Left lung (tissue), 4 donors: ENCODE measurements at regions not wholly inside any gene's neighbourhood (a gene's known extent, or its start where the extent isn't known, plus 50 kb on each side); places are given as distances from the start of the nearest gene placed in this dataset.
A peak's percentile ranks its signal among the peaks of the same experiment; 100 is the strongest.

Source experiments
- ATAC-seq: fragments of 200-7000 bp; cut with Tn5 transposase; one replicate; pipeline ENCODE4 v1.9.1; 2020; ENCODE audit warnings: moderate library complexity
- DNase-seq, 4 donors: peaks; one replicate each; pipeline ENCODE4 v3.0.0-alpha.2; 2013 to 2020
- H3K27ac ChIP-seq, 2 donors: fragments of 200-600 bp; sonication (generic) in 1 of 2; one replicate each; pipeline versions ENCODE4 v1.5.0 to v1.8.0; 2020 to 2021
- H3K27me3 ChIP-seq, 2 donors: fragments of 200-600 bp; sonication (generic) in 1 of 2; one replicate each; pipeline versions ENCODE4 v1.5.0 to v1.8.0; 2020 to 2021
- H3K36me3 ChIP-seq, 2 donors: fragments of 200-600 bp; sonication (generic) in 1 of 2; one replicate each; pipeline versions ENCODE4 v1.5.0 to v1.8.0; 2020 to 2021
- H3K4me1 ChIP-seq, 2 donors: fragments of 200-600 bp; one replicate each; pipeline ENCODE4 v1.8.0; 2021
- H3K4me3 ChIP-seq, 2 donors: fragments of 200-600 bp; sonication (generic) in 1 of 2; one replicate each; pipeline versions ENCODE4 v1.5.0 to v1.8.0; 2020 to 2021; ENCODE audit warnings: mild to moderate bottlenecking in 1 of 2
- H3K9me3 ChIP-seq, 2 donors: fragments of 200-600 bp; sonication (generic) in 1 of 2; one replicate each; pipeline versions ENCODE4 v1.5.0 to v1.8.0; 2020 to 2021
- intact Hi-C, 2 donors: fragments of 100-400 bp; cut with DNase I; formaldehyde crosslinking; loops; one replicate each; pipeline versions ENCODE4 v1.11.2 to v1.14.2; 2022
- TF ChIP-seq, protein P1 (sequence below), 2 donors: fragments of 200-600 bp; sonication (generic) in 1 of 2; IDR thresholded peaks; one replicate each; pipeline versions ENCODE4 v1.5.0 to v1.8.0; 2021; ENCODE audit warnings: antibody characterized with exemption in 2 of 2
- donor health status: DM: no; HTN: yes; CAD: no.
- donor health status: DM: no; HTN: no; CAD: no.

DNA sequence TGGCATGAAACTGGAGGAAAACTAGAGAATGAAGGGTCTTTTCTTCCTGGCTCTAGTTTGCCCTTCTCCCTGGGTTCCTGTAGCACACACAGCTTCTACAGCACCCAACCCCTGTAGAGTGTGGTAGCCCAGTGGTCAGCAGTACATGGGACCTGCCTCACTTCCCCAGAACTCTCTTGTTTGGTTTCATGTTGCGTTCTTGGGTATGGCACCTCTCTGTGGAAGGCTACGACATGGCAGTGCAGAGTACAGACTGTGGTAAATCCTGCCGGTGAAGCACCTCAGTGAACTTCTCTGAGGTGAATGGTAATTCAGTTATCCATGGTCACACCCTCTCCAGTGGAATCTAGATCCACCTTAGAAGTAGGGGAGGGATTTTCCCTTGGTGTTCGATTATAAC, 105.5 kb downstream of the TLR4 start:
- no peak overlapping the region for H3K27ac ChIP-seq
- H3K36me3 ChIP-seq: no peaks in the 10 kb centered on the region
- intact Hi-C loops: no loop called here
- no peak overlapping the region for H3K4me3 ChIP-seq
- H3K4me1 ChIP-seq: no peaks in the 10 kb centered on the region
- TF ChIP-seq, protein P1, sequence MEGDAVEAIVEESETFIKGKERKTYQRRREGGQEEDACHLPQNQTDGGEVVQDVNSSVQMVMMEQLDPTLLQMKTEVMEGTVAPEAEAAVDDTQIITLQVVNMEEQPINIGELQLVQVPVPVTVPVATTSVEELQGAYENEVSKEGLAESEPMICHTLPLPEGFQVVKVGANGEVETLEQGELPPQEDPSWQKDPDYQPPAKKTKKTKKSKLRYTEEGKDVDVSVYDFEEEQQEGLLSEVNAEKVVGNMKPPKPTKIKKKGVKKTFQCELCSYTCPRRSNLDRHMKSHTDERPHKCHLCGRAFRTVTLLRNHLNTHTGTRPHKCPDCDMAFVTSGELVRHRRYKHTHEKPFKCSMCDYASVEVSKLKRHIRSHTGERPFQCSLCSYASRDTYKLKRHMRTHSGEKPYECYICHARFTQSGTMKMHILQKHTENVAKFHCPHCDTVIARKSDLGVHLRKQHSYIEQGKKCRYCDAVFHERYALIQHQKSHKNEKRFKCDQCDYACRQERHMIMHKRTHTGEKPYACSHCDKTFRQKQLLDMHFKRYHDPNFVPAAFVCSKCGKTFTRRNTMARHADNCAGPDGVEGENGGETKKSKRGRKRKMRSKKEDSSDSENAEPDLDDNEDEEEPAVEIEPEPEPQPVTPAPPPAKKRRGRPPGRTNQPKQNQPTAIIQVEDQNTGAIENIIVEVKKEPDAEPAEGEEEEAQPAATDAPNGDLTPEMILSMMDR (IDR thresholded peaks at IDR 0.05): no peak
- H3K27me3 ChIP-seq: no peaks in the 10 kb centered on the region
- H3K9me3 ChIP-seq: no peaks in the 10 kb centered on the region
- DNase-seq (no peak), ATAC-seq (no peak)

GRCh38 chr9:117815315-117815714, 111.1 kb downstream of the TLR4 start:
- DNase-seq (no peak), ATAC-seq (no peak)
- TF ChIP-seq, protein P1 (IDR thresholded peaks at IDR 0.05): no peak
- Histone ChIP-seq H3K4me3 (no peak overlapping the region), H3K27me3 (no peaks in the 10 kb centered on the region), H3K27ac (no peak overlapping the region), H3K9me3 (no peaks in the 10 kb centered on the region), H3K36me3 (no peaks in the 10 kb centered on the region), H3K4me1 (no peaks in the 10 kb centered on the region)
- intact Hi-C loops: no loop called here

- Histone ChIP-seq H3K36me3 (no peaks in the 10 kb centered on the region), H3K9me3 (no peaks in the 10 kb centered on the region), H3K27me3 (no peaks in the 10 kb centered on the region), H3K4me3 (no peak overlapping the region), H3K4me1 (no peaks in the 10 kb centered on the region), H3K27ac (no peak overlapping the region)
- DNase-seq (no peak), ATAC-seq (no peak)
- intact Hi-C loops: no loop called here
- TF ChIP-seq, protein P1 (IDR thresholded peaks at IDR 0.05): no peak
Measured at GRCh38 chr9:117815948-117816347, 111.7 kb downstream of the TLR4 start.

- Histone ChIP-seq H3K9me3 (no peaks in the 10 kb centered on the region), H3K27me3 (no peaks in the 10 kb centered on the region), H3K4me1 (peaks cover 0 to 9% of the 10 kb centered on the region in 2 donors), H3K27ac (no peak overlapping the region), H3K36me3 (no peaks in the 10 kb centered on the region), H3K4me3 (no peak overlapping the region)
- ATAC-seq: peak; percentile 19
- DNase-seq: no peak
- TF ChIP-seq, protein P1 (IDR thresholded peaks at IDR 0.05): no peak
- intact Hi-C loops: no loop called here
Measured at GRCh38 chr9:117821954-117822353, 117.8 kb downstream of the TLR4 start.

DNA sequence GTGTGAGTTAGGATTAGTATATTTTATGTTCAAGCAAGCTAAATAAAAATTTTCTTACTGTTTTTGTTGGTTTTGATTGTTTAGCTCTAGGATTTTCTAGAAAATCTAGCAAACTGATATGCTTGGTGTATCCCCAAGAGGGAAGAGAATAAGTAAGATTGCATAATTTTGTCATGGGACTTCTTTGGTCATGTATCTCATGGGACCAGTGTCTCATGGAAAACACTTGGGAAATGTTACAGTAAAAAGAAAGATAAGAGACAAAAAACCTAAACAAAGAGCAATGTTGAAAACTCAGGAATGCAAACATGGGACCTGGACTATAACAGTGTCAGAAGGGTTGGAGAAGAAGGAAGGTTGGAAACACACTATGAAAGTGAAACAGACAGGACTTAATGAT, 119.4 kb downstream of the TLR4 start:
- Histone ChIP-seq H3K36me3 (no peaks in the 10 kb centered on the region), H3K27ac (no peak overlapping the region), H3K4me3 (no peak overlapping the region), H3K4me1 (peaks cover 0 to 9% of the 10 kb centered on the region in 2 donors), H3K9me3 (no peaks in the 10 kb centered on the region), H3K27me3 (no peaks in the 10 kb centered on the region)
- TF ChIP-seq, protein P1 (IDR thresholded peaks at IDR 0.05): no peak
- intact Hi-C loops: no loop called here
- ATAC-seq (no peak), DNase-seq (no peak)
